ENCODE measurements at regions not wholly inside any gene's neighbourhood (a gene's known extent, or its start where the extent isn't known, plus 50 kb on each side); places are given as distances from the start of the nearest gene placed in this dataset.

GRCh38 chr12:98208816-98209215 lies 306.6 kb upstream of the TMPO start:
- no peak for DNase-seq (ENCODE audit: low read depth, low spot score)

GRCh38 chr12:98211909-98212695 lies 303.3 kb upstream of the TMPO start:
- DNase-seq (ENCODE audit: low read depth, low spot score), result no peak

- no peak for DNase-seq (ENCODE audit: low read depth, low spot score)
These were observed 301.8 kb upstream of the TMPO start for GRCh38 chr12:98213556-98213955.

GRCh38 chr12:98217257-98217656 lies 298.1 kb upstream of the TMPO start:
- no peak for DNase-seq (ENCODE audit: low read depth, low spot score)

GRCh38 chr12:98220636-98221035 lies 294.8 kb upstream of the TMPO start:
- DNase-seq (ENCODE audit: low read depth, low spot score), result no peak

GRCh38 chr12:98221243-98221808 lies 294.1 kb upstream of the TMPO start:
- no peak for DNase-seq (ENCODE audit: low read depth, low spot score)

GRCh38 chr12:98222135-98222534 lies 293.3 kb upstream of the TMPO start:
- DNase-seq (ENCODE audit: low read depth, low spot score), result no peak

- DNase-seq (ENCODE audit: low read depth, low spot score), result no peak
These were observed 290.7 kb upstream of the TMPO start for GRCh38 chr12:98224584-98225221.

- no peak for DNase-seq (ENCODE audit: low read depth, low spot score)
These were observed 288.2 kb upstream of the TMPO start for GRCh38 chr12:98227162-98227561.

GRCh38 chr12:98228683-98229539 lies 286.5 kb upstream of the TMPO start:
- no peak for DNase-seq (ENCODE audit: low read depth, low spot score)

- no peak for DNase-seq (ENCODE audit: low read depth, low spot score)
These were observed 285.9 kb upstream of the TMPO start for GRCh38 chr12:98229540-98229924.

- no peak for DNase-seq (ENCODE audit: low read depth, low spot score)
These were observed 282.5 kb upstream of the TMPO start for GRCh38 chr12:98232753-98233390.

GRCh38 chr12:98235301-98235700 lies 280.1 kb upstream of the TMPO start:
- DNase-seq (ENCODE audit: low read depth, low spot score), result no peak

- no peak for DNase-seq (ENCODE audit: low read depth, low spot score)
These were observed 276.8 kb upstream of the TMPO start for GRCh38 chr12:98238515-98239130.

GRCh38 chr12:98243190-98243589 lies 272.2 kb upstream of the TMPO start:
- no peak for DNase-seq (ENCODE audit: low read depth, low spot score)

GRCh38 chr12:98244136-98244535 lies 271.3 kb upstream of the TMPO start:
- no peak for DNase-seq (ENCODE audit: low read depth, low spot score)

GRCh38 chr12:98253207-98254037 lies 262.0 kb upstream of the TMPO start:
- no peak for DNase-seq (ENCODE audit: low read depth, low spot score)

GRCh38 chr12:98256830-98257229 lies 258.6 kb upstream of the TMPO start:
- no peak for DNase-seq (ENCODE audit: low read depth, low spot score)

GRCh38 chr12:98259693-98260092 lies 255.7 kb upstream of the TMPO start:
- DNase-seq (ENCODE audit: low read depth, low spot score), result no peak

GRCh38 chr12:98260276-98260675 lies 255.1 kb upstream of the TMPO start:
- no peak for DNase-seq (ENCODE audit: low read depth, low spot score)

Data from smooth muscle cell of the brain vasculature (primary cell).